ENCODE measurements at regions not wholly inside any gene's neighbourhood (a gene's known extent, or its start where the extent isn't known, plus 50 kb on each side); places are given as distances from the start of the nearest gene placed in this dataset.

DNA sequence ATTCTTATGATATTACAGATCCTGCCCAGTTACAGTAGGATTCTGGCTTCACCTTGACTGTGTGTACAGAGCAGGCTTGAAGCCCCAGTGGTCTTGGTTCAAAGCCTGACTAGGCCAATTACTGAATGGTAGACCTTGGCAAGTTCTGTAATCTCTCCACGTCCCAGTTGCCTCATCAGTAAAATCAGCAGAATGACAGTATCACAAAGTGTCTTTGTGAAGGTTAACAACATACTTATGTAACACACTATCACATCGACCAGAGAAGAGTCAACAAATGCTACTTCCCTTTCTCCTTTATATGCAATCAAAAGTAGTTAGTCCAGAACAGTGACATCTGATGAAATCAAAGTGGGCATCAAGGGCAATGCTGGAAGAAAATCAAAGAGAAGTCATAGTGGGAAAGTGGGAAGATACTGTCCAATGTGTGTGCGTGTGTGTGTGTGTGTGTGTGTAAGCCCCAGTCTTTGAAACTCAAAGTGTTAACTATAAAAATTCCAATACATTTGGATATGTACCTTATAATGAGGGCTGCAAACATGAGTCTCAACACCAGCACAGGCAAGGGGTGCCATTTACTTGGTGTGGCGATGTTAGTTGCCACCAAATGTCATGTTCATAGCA, 93.5 kb upstream of the EGFLAM start:
- no peaks in the 10 kb centered on the region for H3K9me3 ChIP-seq (ENCODE audit: control insufficient read depth in 1 of 2, insufficient read depth in 1 of 2, low read depth in 1 of 2, low read length in 2 of 2)
- RAD21 ChIA-PET (ENCODE audit: low non-redundant PET in 1 of 2, low total read pairs in 2 of 2, uncharacterized antibody in 2 of 2, unreplicated experiment in 2 of 2), result no interaction called here
- no peaks in the 10 kb centered on the region for H3K36me3 ChIP-seq (ENCODE audit: control insufficient read depth in 1 of 2, insufficient read depth in 2 of 2, low read length in 2 of 2)
- DNase-seq (ENCODE audit: low read depth, low spot score) (no peak), ATAC-seq (no peak)
- no peaks in the 10 kb centered on the region for H3K79me2 ChIP-seq (ENCODE audit: insufficient read depth, low read length)
- POLR2A ChIA-PET, result no interaction called here
- no peaks in the 10 kb centered on the region for H3K4me1 ChIP-seq (ENCODE audit: control insufficient read depth in 1 of 2, insufficient read depth in 2 of 2, low read length in 2 of 2)
- no peaks in the 10 kb centered on the region for H3K9me2 ChIP-seq (ENCODE audit: insufficient read depth)
- no peak overlapping the region for H3K27ac ChIP-seq (ENCODE audit: low read depth, low read length)
- H2AFZ ChIP-seq (ENCODE audit: low read depth, low read length, poor library complexity, severe bottlenecking), result no peak overlapping the region
- no peak overlapping the region for H3K4me3 ChIP-seq (replicated peaks in 1 of 2; ENCODE audit: low read depth in 1 of 2, low read length in 2 of 2)
- CTCF ChIA-PET, result no interaction called here
- peaks cover 30% of the 10 kb centered on the region for H3K27me3 ChIP-seq (ENCODE audit: insufficient read depth, low read length)
- TF ChIP-seq, protein P1, sequence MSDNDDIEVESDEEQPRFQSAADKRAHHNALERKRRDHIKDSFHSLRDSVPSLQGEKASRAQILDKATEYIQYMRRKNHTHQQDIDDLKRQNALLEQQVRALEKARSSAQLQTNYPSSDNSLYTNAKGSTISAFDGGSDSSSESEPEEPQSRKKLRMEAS (IDR thresholded peaks at IDR 0.05), result no peak
- no peak for TF ChIP-seq EZH2 (IDR thresholded peaks at IDR 0.05)
- TF ChIP-seq SP1 (IDR thresholded peaks at IDR 0.05; ENCODE audit: low read depth), result no peak
- no peak for TF ChIP-seq EGR1 (IDR thresholded peaks at IDR 0.05; ENCODE audit: low read depth)
- no peak for TF ChIP-seq ZNF274 (IDR thresholded peaks at IDR 0.05; ENCODE audit: low read depth, low read length)
- TF ChIP-seq, protein P2, sequence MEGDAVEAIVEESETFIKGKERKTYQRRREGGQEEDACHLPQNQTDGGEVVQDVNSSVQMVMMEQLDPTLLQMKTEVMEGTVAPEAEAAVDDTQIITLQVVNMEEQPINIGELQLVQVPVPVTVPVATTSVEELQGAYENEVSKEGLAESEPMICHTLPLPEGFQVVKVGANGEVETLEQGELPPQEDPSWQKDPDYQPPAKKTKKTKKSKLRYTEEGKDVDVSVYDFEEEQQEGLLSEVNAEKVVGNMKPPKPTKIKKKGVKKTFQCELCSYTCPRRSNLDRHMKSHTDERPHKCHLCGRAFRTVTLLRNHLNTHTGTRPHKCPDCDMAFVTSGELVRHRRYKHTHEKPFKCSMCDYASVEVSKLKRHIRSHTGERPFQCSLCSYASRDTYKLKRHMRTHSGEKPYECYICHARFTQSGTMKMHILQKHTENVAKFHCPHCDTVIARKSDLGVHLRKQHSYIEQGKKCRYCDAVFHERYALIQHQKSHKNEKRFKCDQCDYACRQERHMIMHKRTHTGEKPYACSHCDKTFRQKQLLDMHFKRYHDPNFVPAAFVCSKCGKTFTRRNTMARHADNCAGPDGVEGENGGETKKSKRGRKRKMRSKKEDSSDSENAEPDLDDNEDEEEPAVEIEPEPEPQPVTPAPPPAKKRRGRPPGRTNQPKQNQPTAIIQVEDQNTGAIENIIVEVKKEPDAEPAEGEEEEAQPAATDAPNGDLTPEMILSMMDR (IDR thresholded peaks at IDR 0.05 in 2 of 3, conservative IDR thresholded peaks at IDR 0.05 in 1 of 3; ENCODE audit: borderline replicate concordance in 1 of 3, insufficient read depth in 1 of 3, low read depth in 2 of 3, low read length in 2 of 3), result no peak
- no peak for TF ChIP-seq ELF1 (IDR thresholded peaks at IDR 0.05; ENCODE audit: borderline replicate concordance, low read depth)
- TF ChIP-seq ZFX (IDR thresholded peaks at IDR 0.05), result no peak
- TF ChIP-seq CEBPB (IDR thresholded peaks at IDR 0.05; ENCODE audit: low read depth), result no peak
- TF ChIP-seq, protein P3, sequence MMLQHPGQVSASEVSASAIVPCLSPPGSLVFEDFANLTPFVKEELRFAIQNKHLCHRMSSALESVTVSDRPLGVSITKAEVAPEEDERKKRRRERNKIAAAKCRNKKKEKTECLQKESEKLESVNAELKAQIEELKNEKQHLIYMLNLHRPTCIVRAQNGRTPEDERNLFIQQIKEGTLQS (IDR thresholded peaks at IDR 0.05), result no peak
- TF ChIP-seq POLR2A (IDR thresholded peaks at IDR 0.05; ENCODE audit: borderline replicate concordance, extremely low read depth, insufficient read depth, insufficient read length), result no peak
- TF ChIP-seq POLR2AphosphoS5 (IDR thresholded peaks at IDR 0.05; ENCODE audit: low read depth, low read length), result no peak
- TF ChIP-seq EZH2phosphoT487 (IDR thresholded peaks at IDR 0.05; ENCODE audit: borderline replicate concordance), result no peak
- no peak for TF ChIP-seq JUND (IDR thresholded peaks at IDR 0.05)
- no TSS peak for BruUV-seq (replicated peaks)
- intact Hi-C loops (cut with micrococcal nuclease), result no loop called here
- H3K9ac ChIP-seq (ENCODE audit: low read length), result no peak overlapping the region
- H4K20me1 ChIP-seq (ENCODE audit: insufficient read depth), result no peaks in the 10 kb centered on the region
- no peak overlapping the region for H3K4me2 ChIP-seq (ENCODE audit: low read length)
